ENCODE measurements at regions not wholly inside any gene's neighbourhood (a gene's known extent, or its start where the extent isn't known, plus 50 kb on each side); places are given as distances from the start of the nearest gene placed in this dataset.

DNA sequence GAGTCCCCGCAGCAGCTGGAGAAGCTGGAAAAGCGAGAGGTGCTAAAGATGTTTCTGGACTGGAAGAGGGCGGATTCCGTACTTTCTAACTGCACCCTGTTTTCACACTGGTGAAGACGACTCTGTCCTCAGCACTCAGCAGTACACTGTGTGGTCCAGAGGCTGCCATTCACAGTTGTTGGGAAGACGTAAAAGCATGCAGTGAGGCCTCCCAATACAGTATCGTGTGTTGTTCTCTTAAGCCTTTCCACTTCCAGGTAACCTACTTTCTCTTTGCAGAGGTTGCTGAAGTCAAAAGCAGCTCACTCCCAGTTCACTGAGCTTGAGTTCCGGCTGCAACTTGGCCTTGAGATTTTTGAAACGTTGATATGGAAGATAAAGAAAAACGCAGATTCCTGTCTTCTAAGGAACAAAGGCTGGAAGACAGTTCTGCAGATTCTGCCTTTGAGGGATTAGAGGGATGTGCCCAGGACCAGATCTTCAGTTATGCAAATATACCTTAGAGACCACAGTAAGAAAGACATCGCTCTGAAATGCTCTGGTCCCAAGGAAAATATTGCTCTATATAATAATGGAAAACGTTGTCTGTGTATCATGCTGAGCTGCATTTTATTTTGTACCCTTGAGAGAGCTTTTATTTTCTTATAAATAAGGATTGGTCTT lies 540.9 kb downstream of the TRIML1 start:
- Histone ChIP-seq H3K27ac (ENCODE audit: low read depth, low read length) (no peak overlapping the region), H3K9me3 (ENCODE audit: control insufficient read depth in 2 of 3, low read length in 3 of 3) (peaks cover 0 to 5% (median 0%) of the 10 kb centered on the region in 3 experiments), H3K36me3 (ENCODE audit: control insufficient read depth in 2 of 3, insufficient read depth in 3 of 3, low read length in 3 of 3) (no peaks in the 10 kb centered on the region), H3K4me3 (ENCODE audit: low read length) (no peak overlapping the region), H3K27me3 (ENCODE audit: control insufficient read depth in 2 of 2, insufficient read depth in 2 of 2, low read length in 2 of 2) (no peaks in the 10 kb centered on the region), H3K4me1 (ENCODE audit: control insufficient read depth in 2 of 2, insufficient read depth in 2 of 2, low read length in 2 of 2) (no peaks in the 10 kb centered on the region)
- CTCF ChIA-PET: no interaction called here
- no peak for ATAC-seq
- POLR2A ChIA-PET: no interaction called here
- Mint-ChIP-seq H3K4me3 (no peak overlapping the region), H3K27me3 (no peaks in the 10 kb centered on the region), H3K9me3 (peaks cover 0 to 30% (median 11%) of the 10 kb centered on the region in 11 donors), H3K27ac (no peak overlapping the region), H3K4me1 (no peaks in the 10 kb centered on the region), H3K36me3 (no peaks in the 10 kb centered on the region)
- intact Hi-C loops (cut with micrococcal nuclease): no loop called here
- no peak for DNase-seq

DNA sequence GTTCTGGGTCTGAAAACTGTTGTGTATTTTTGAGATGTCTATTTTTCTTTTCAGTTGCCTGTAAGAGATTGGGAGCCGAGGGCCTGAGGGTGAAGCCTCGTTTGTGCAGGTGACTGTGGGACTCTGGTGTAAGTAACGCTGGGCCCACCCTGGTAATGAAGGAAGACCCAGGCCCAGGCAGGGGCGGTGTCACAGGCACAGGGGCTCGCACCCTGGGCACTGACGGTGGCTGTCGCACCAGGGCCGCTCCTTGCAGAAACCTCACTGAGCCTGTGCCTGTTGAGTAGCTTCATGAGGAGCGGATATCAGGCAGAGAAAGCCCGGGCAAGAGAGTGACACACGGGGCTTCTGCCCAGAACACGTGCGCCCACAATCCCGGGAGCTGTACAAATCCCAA lies 541.4 kb downstream of the TRIML1 start:
- peaks cover 0 to 5% (median 0%) of the 10 kb centered on the region in 3 experiments for H3K9me3 ChIP-seq (ENCODE audit: control insufficient read depth in 2 of 3, low read length in 3 of 3)
- no peaks in the 10 kb centered on the region for H3K36me3 ChIP-seq (ENCODE audit: control insufficient read depth in 2 of 3, insufficient read depth in 3 of 3, low read length in 3 of 3)
- no peak for ATAC-seq
- Mint-ChIP-seq H3K27ac (no peak overlapping the region), H3K4me3 (no peak overlapping the region), H3K27me3 (no peaks in the 10 kb centered on the region), H3K9me3 (peaks cover 0 to 33% (median 6%) of the 10 kb centered on the region in 11 donors), H3K4me1 (no peaks in the 10 kb centered on the region), H3K36me3 (no peaks in the 10 kb centered on the region)
- ChIA-PET CTCF (no interaction called here), POLR2A (no interaction called here)
- intact Hi-C loops (cut with micrococcal nuclease): no loop called here
- H3K4me3 ChIP-seq (ENCODE audit: low read length): no peak overlapping the region
- no peak overlapping the region for H3K27ac ChIP-seq (ENCODE audit: low read depth, low read length)
- no peaks in the 10 kb centered on the region for H3K4me1 ChIP-seq (ENCODE audit: control insufficient read depth in 2 of 2, insufficient read depth in 2 of 2, low read length in 2 of 2)
- no peak for DNase-seq
- H3K27me3 ChIP-seq (ENCODE audit: control insufficient read depth in 2 of 2, insufficient read depth in 2 of 2, low read length in 2 of 2): no peaks in the 10 kb centered on the region

DNA sequence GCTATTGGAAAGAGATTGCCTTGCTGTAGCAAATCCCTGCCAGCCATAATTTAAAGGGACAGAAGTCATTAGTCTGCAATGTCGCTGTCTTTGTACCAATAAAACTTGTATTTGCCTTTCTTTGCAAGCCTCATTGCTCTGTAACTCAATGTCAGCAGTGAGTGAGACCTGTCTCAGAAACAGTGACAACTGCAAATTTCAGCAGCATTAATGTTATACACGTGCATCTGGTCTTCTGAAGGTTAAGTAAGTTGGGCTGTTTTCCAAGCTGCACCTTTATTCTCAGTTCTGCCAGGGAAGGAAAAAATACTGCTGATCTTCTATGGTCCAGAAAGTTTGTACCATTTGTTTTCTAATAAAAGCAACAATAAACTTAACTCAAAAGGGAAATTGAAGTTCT lies 543.1 kb downstream of the TRIML1 start:
- Mint-ChIP-seq H3K27ac (no peak overlapping the region), H3K9me3 (peaks cover 3 to 35% (median 11%) of the 10 kb centered on the region in 11 donors), H3K4me1 (no peaks in the 10 kb centered on the region), H3K27me3 (no peaks in the 10 kb centered on the region), H3K36me3 (no peaks in the 10 kb centered on the region), H3K4me3 (no peak overlapping the region)
- no peak overlapping the region for H3K27ac ChIP-seq (ENCODE audit: low read depth, low read length)
- H3K4me1 ChIP-seq (ENCODE audit: control insufficient read depth in 2 of 2, insufficient read depth in 2 of 2, low read length in 2 of 2): no peaks in the 10 kb centered on the region
- peaks cover 0 to 5% (median 0%) of the 10 kb centered on the region in 3 experiments for H3K9me3 ChIP-seq (ENCODE audit: control insufficient read depth in 2 of 3, low read length in 3 of 3)
- H3K36me3 ChIP-seq (ENCODE audit: control insufficient read depth in 2 of 3, insufficient read depth in 3 of 3, low read length in 3 of 3): no peaks in the 10 kb centered on the region
- ChIA-PET CTCF (no interaction called here), POLR2A (no interaction called here)
- H3K4me3 ChIP-seq (ENCODE audit: low read length): no peak overlapping the region
- ATAC-seq (no peak), DNase-seq (no peak)
- intact Hi-C loops (cut with micrococcal nuclease): no loop called here
- H3K27me3 ChIP-seq (ENCODE audit: control insufficient read depth in 2 of 2, insufficient read depth in 2 of 2, low read length in 2 of 2): no peaks in the 10 kb centered on the region

DNA sequence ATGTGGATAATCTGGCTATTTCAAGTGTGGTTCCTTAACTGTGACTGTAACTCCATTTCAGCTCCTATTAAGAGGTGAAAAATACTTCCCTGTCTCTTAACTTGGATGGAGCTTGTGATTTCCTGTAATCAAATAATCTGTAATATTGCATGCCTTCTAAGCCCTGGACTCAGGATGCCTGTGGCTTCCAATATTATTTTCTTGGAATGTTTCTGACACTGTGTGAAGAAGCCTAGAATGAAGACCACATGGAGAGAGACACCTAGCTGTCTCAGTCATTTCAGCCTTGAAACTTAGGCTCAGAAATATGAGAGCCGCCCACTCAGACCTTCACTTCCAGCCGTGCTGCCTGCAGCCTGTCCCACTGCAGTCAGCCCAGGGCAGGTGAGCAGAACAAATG lies 544.3 kb downstream of the TRIML1 start:
- H3K27me3 ChIP-seq (ENCODE audit: control insufficient read depth in 2 of 2, insufficient read depth in 2 of 2, low read length in 2 of 2): no peaks in the 10 kb centered on the region
- no peak overlapping the region for H3K27ac ChIP-seq (ENCODE audit: low read depth, low read length)
- H3K9me3 ChIP-seq (ENCODE audit: control insufficient read depth in 2 of 3, low read length in 3 of 3): peaks cover 0 to 5% (median 0%) of the 10 kb centered on the region in 3 experiments
- Mint-ChIP-seq H3K27me3 (no peaks in the 10 kb centered on the region), H3K4me3 (no peak overlapping the region), H3K9me3 (peaks cover 4 to 30% (median 8%) of the 10 kb centered on the region in 11 donors), H3K4me1 (no peaks in the 10 kb centered on the region), H3K27ac (no peak overlapping the region), H3K36me3 (no peaks in the 10 kb centered on the region)
- ATAC-seq: no peak
- no peaks in the 10 kb centered on the region for H3K36me3 ChIP-seq (ENCODE audit: control insufficient read depth in 2 of 3, insufficient read depth in 3 of 3, low read length in 3 of 3)
- ChIA-PET CTCF (no interaction called here), POLR2A (no interaction called here)
- DNase-seq: no peak
- no peaks in the 10 kb centered on the region for H3K4me1 ChIP-seq (ENCODE audit: control insufficient read depth in 2 of 2, insufficient read depth in 2 of 2, low read length in 2 of 2)
- intact Hi-C loops (cut with micrococcal nuclease): no loop called here
- H3K4me3 ChIP-seq (ENCODE audit: low read length): no peak overlapping the region

DNA sequence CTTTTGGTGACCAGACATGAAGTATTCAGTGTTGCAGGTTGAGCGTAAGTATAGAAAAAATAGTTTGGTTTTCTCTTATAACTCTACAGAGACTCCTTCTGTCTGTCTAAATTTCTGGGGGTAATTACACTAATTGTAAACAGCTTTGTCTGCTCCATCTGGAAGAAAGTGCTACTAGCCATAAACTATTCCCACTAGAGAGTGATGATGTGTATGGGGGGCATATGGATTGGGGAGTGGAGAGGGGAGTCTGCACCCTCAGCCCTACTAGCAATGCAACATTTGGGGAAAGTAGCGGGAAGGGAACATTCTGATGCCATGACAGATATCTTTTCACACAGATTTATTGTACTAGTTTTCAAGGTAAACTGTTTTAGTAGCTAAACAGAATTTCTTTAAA lies 549.7 kb downstream of the TRIML1 start:
- Mint-ChIP-seq H3K4me3 (no peak overlapping the region), H3K4me1 (no peaks in the 10 kb centered on the region), H3K27me3 (no peaks in the 10 kb centered on the region), H3K27ac (no peak overlapping the region), H3K36me3 (no peaks in the 10 kb centered on the region), H3K9me3 (peaks cover 0 to 16% (median 8%) of the 10 kb centered on the region in 11 donors)
- no peak for ATAC-seq
- no peaks in the 10 kb centered on the region for H3K36me3 ChIP-seq (ENCODE audit: control insufficient read depth in 2 of 3, insufficient read depth in 3 of 3, low read length in 3 of 3)
- intact Hi-C loops (cut with micrococcal nuclease): no loop called here
- no peak overlapping the region for H3K4me3 ChIP-seq (ENCODE audit: low read length)
- H3K27ac ChIP-seq (ENCODE audit: low read depth, low read length): no peak overlapping the region
- H3K27me3 ChIP-seq (ENCODE audit: control insufficient read depth in 2 of 2, insufficient read depth in 2 of 2, low read length in 2 of 2): no peaks in the 10 kb centered on the region
- H3K9me3 ChIP-seq (ENCODE audit: control insufficient read depth in 2 of 3, low read length in 3 of 3): no peaks in the 10 kb centered on the region
- POLR2A ChIA-PET: no interaction called here
- H3K4me1 ChIP-seq (ENCODE audit: control insufficient read depth in 2 of 2, insufficient read depth in 2 of 2, low read length in 2 of 2): no peaks in the 10 kb centered on the region
- no peak for DNase-seq
- CTCF ChIA-PET: no interaction called here

DNA sequence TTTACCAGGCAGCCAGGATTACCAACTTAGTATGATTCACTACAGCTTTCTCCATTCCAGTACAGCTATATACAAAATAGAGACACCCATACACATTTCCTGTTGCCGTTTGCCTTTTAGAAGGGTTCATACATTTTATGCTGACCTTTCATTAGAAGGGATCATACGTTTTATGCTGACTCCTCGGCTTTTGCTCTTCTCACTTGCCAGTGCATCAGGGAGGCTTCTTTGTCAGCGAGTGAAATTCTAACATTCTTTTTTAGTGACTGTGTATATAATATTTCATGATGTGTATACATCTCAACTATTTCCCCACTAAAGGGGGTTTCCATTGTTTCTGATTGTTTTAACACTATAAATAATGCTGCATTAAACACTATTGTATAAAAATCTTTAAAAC lies 552.6 kb downstream of the TRIML1 start:
- Histone ChIP-seq H3K4me1 (ENCODE audit: control insufficient read depth in 2 of 2, insufficient read depth in 2 of 2, low read length in 2 of 2) (no peaks in the 10 kb centered on the region), H3K36me3 (ENCODE audit: control insufficient read depth in 2 of 3, insufficient read depth in 3 of 3, low read length in 3 of 3) (no peaks in the 10 kb centered on the region), H3K27me3 (ENCODE audit: control insufficient read depth in 2 of 2, insufficient read depth in 2 of 2, low read length in 2 of 2) (no peaks in the 10 kb centered on the region), H3K9me3 (ENCODE audit: control insufficient read depth in 2 of 3, low read length in 3 of 3) (no peaks in the 10 kb centered on the region), H3K4me3 (ENCODE audit: low read length) (no peak overlapping the region), H3K27ac (ENCODE audit: low read depth, low read length) (no peak overlapping the region)
- Mint-ChIP-seq H3K4me1 (no peaks in the 10 kb centered on the region), H3K9me3 (peaks cover 0 to 13% (median 6%) of the 10 kb centered on the region in 11 donors), H3K27ac (no peak overlapping the region), H3K36me3 (no peaks in the 10 kb centered on the region), H3K4me3 (no peak overlapping the region), H3K27me3 (no peaks in the 10 kb centered on the region)
- ChIA-PET CTCF (no interaction called here), POLR2A (interaction anchor here (0.6 kb wide), 1 partner anchor 233 kb away, joined by 3 read pairs; no protein-coding TSS in a partner anchor)
- DNase-seq (no peak), ATAC-seq (no peak)
- intact Hi-C loops (cut with micrococcal nuclease): no loop called here

DNA sequence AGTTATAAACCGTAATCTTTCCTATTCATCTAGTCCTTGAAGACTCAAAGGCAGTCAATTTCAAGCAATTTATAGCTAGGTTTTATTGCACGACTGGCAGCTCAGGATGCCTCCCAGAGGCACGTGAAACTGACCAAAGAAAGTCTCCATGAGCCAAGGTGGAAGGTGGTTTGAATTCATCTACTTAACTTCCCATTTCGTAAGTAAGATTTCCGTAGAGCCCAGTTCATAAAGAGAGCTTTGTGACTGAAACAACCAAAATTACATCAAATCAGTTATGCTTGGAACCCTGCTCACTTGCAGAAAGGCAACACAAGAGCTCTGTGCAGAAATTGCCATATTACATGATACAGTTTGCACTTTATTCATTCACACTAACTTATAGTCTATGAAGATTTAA lies 556.0 kb downstream of the TRIML1 start:
- H3K27me3 Mint-ChIP-seq: no peaks in the 10 kb centered on the region
- Histone ChIP-seq H3K36me3 (ENCODE audit: control insufficient read depth in 2 of 3, insufficient read depth in 3 of 3, low read length in 3 of 3) (no peaks in the 10 kb centered on the region), H3K4me1 (ENCODE audit: control insufficient read depth in 2 of 2, insufficient read depth in 2 of 2, low read length in 2 of 2) (no peaks in the 10 kb centered on the region), H3K4me3 (ENCODE audit: low read length) (no peak overlapping the region), H3K9me3 (ENCODE audit: control insufficient read depth in 2 of 3, low read length in 3 of 3) (no peaks in the 10 kb centered on the region), H3K27ac (ENCODE audit: low read depth, low read length) (no peak overlapping the region), H3K27me3 (ENCODE audit: control insufficient read depth in 2 of 2, insufficient read depth in 2 of 2, low read length in 2 of 2) (no peaks in the 10 kb centered on the region)
- no peaks in the 10 kb centered on the region for H3K4me1 Mint-ChIP-seq
- ChIA-PET CTCF (no interaction called here), POLR2A (no interaction called here)
- intact Hi-C loops (cut with micrococcal nuclease): no loop called here
- H3K4me3 Mint-ChIP-seq: no peak overlapping the region
- H3K27ac Mint-ChIP-seq: no peak overlapping the region
- ATAC-seq: no peak
- no peak for DNase-seq
- H3K36me3 Mint-ChIP-seq: no peaks in the 10 kb centered on the region
- H3K9me3 Mint-ChIP-seq: peaks cover 0 to 6% (median 0%) of the 10 kb centered on the region in 11 donors
